Hepatocyte (in vitro differentiated cells): ENCODE measurements at regions not wholly inside any gene's neighbourhood (a gene's known extent, or its start where the extent isn't known, plus 50 kb on each side); places are given as distances from the start of the nearest gene placed in this dataset.
"Not testable (repeated sequence)": the region's sequence is repeated elsewhere in the genome, so short reads cannot be mapped to it uniquely, and the experiment has no call there.

Source experiments
- CTCF ChIP-seq: fragments of 200-600 bp; sonication (generic); IDR thresholded peaks from 2 replicates; pipeline ENCODE4 v1.5.1; 2016; ENCODE audit warnings: antibody characterized with exemption, mild to moderate bottlenecking; ENCODE audit not compliant: poor library complexity
- EZH2phosphoT487 ChIP-seq: fragments of 200-600 bp; sonication (generic); IDR thresholded peaks from one replicate; pipeline ENCODE4 v1.6.1; 2018; ENCODE audit warnings: antibody characterized with exemption, mild to moderate bottlenecking, low read depth, moderate library complexity; ENCODE audit not compliant: unreplicated experiment, severe bottlenecking

- TF ChIP-seq EZH2phosphoT487, CTCF: not testable (repeated sequence)
These were observed 114.0 kb upstream of the SULF2 start for GRCh38 chr20:47899313-47899712.
